SK-N-SH (cell line): ENCODE measurements at regions not wholly inside any gene's neighbourhood (a gene's known extent, or its start where the extent isn't known, plus 50 kb on each side); places are given as distances from the start of the nearest gene placed in this dataset.

Experiments
- CTCF ChIA-PET: fragments of 300-600, 350-600 bp; formaldehyde crosslinking; extraction: SDS; loops from one replicate; lab custom pipeline; 2021; lab: Yijun Ruan, JAX
- POLR2A ChIA-PET: fragments of 350-600 bp; sonication (Branson Sonifier 250); formaldehyde crosslinking; extraction: SDS; loops from one replicate; lab custom pipeline; 2020; ENCODE audit warnings: antibody characterized with exemption, inconsistent platforms; lab: Yijun Ruan, JAX
- DNase-seq: peaks from one replicate; pipeline ENCODE4 v3.0.0; 2012
- H2AFZ ChIP-seq: fragments of 200-600 bp; sonication (generic); 2 replicates; pipeline ENCODE4 v1.8.1; 2016; ENCODE audit warnings: antibody characterized with exemption, mild to moderate bottlenecking, low read depth
- H3F3A ChIP-seq: fragments of 200-600 bp; sonication (generic); replicated peaks from 2 replicates; pipeline ENCODE3; 2016; ENCODE audit warnings: antibody characterized with exemption, mild to moderate bottlenecking; ENCODE audit not compliant: insufficient read depth
- H3K27ac ChIP-seq, 2 experiments: fragments of 200-500 bp in 1 of 2; fragments of 200-600 bp in 1 of 2; sonication (Bioruptor generic) in 1 of 2; sonication (generic), shearing (Covaris generic) in 1 of 2; 2 replicates each; pipeline versions ENCODE4 v1.5.1 to v1.6.1; 2014 to 2016; ENCODE audit warnings: low read depth in 2 of 2, inconsistent platforms in 1 of 2, low read length in 1 of 2, mild to moderate bottlenecking in 1 of 2, mixed read lengths in 1 of 2
- H3K27me3 ChIP-seq: fragments of 200-600 bp; sonication (generic), shearing (Covaris generic); 2 replicates; pipeline ENCODE4 v1.6.1; 2016; ENCODE audit warnings: mixed run types; ENCODE audit not compliant: insufficient read depth
- H3K36me3 ChIP-seq, 2 experiments: fragments of 200-500 bp in 1 of 2; fragments of 200-600 bp in 1 of 2; sonication (Bioruptor generic) in 1 of 2; sonication (generic) in 1 of 2; replicated peaks in 1 of 2; 2 replicates each; pipeline versions ENCODE3 to v1.5.1; 2014 to 2016; ENCODE audit warnings: low read length in 1 of 2, mild to moderate bottlenecking in 1 of 2; ENCODE audit not compliant: insufficient read depth in 2 of 2, control insufficient read depth in 1 of 2
- H3K4me1 ChIP-seq, 2 experiments: fragments of 200-500 bp in 1 of 2; fragments of 200-600 bp in 1 of 2; sonication (Bioruptor generic) in 1 of 2; sonication (generic), shearing (Covaris generic) in 1 of 2; 2 replicates each; pipeline versions ENCODE4 v1.5.1 to v1.6.1; 2014 to 2016; ENCODE audit warnings: low read depth in 1 of 2, low read length in 1 of 2, mixed run types in 1 of 2; ENCODE audit not compliant: insufficient read depth in 2 of 2, control insufficient read depth in 1 of 2
- H3K4me2 ChIP-seq: fragments of 200-600 bp; sonication (generic), shearing (Covaris generic); 2 replicates; pipeline ENCODE4 v1.6.1; 2017; ENCODE audit warnings: mixed run types
- H3K4me3 ChIP-seq, 2 experiments: fragments of 200-500 bp in 1 of 2; fragments of 200-600 bp in 1 of 2; sonication (Bioruptor generic) in 1 of 2; sonication (generic), shearing (Covaris generic) in 1 of 2; 2 replicates each; pipeline versions ENCODE4 v1.5.1 to v1.8.1; 2014 to 2016; ENCODE audit warnings: low read depth in 2 of 2, inconsistent platforms in 1 of 2, low read length in 1 of 2, mild to moderate bottlenecking in 1 of 2, mixed read lengths in 1 of 2, moderate library complexity in 1 of 2
- H3K79me2 ChIP-seq: fragments of 200-600 bp; sonication (generic); 2 replicates; pipeline ENCODE4 v1.8.1; 2017; ENCODE audit warnings: mild to moderate bottlenecking; ENCODE audit not compliant: insufficient read depth
- H3K9ac ChIP-seq: fragments of 200-600 bp; sonication (generic); 2 replicates; pipeline ENCODE4 v1.6.1; 2017; ENCODE audit warnings: mixed run types
- H3K9me2 ChIP-seq: fragments of 200-600 bp; sonication (generic); 2 replicates; pipeline ENCODE4 v1.6.1; 2017; ENCODE audit warnings: mixed run types
- H3K9me3 ChIP-seq: fragments of 200-600 bp; sonication (generic); 2 replicates; pipeline ENCODE4 v1.6.1; 2017; ENCODE audit warnings: mixed run types, mild to moderate bottlenecking, moderate library complexity
- H4K20me1 ChIP-seq: fragments of 200-600 bp; sonication (generic); 2 replicates; pipeline ENCODE4 v1.6.1; 2017; ENCODE audit warnings: mild to moderate bottlenecking, mixed run types; ENCODE audit not compliant: insufficient read depth
- CHD2 ChIP-seq: fragments of 150-350 bp; IDR thresholded peaks from 2 replicates; pipeline ENCODE4 v1.6.1; 2018; ENCODE audit warnings: low read length; ENCODE audit not compliant: partially characterized antibody
- CTCF ChIP-seq: fragments of 200-600 bp; sonication (generic); IDR thresholded peaks from 2 replicates; pipeline ENCODE4 v1.6.1; 2017; ENCODE audit warnings: antibody characterized with exemption, mild to moderate bottlenecking, moderate library complexity
- EP300 ChIP-seq, 2 experiments: IDR thresholded peaks; 2 replicates each; pipeline versions ENCODE4 v1.4.0 to v1.6.1; 2012; ENCODE audit warnings: borderline replicate concordance in 1 of 2, low read depth in 1 of 2, low read length in 1 of 2
- EZH2phosphoT487 ChIP-seq: fragments of 200-600 bp; sonication (generic); IDR thresholded peaks from 2 replicates; pipeline ENCODE4 v1.6.1; 2017; ENCODE audit warnings: low read depth, mixed run types, mild to moderate bottlenecking, antibody characterized with exemption, moderate library complexity, borderline replicate concordance
- FOSL2 ChIP-seq: IDR thresholded peaks from 2 replicates; pipeline ENCODE4 v1.4.0; 2012; ENCODE audit warnings: low read depth, mild to moderate bottlenecking, moderate library complexity, borderline replicate concordance
- FOXM1 ChIP-seq: IDR thresholded peaks from 2 replicates; pipeline ENCODE4 v1.4.0; 2012; ENCODE audit warnings: low read depth, mild to moderate bottlenecking
- GABPA ChIP-seq: IDR thresholded peaks from 2 replicates; pipeline ENCODE4 v1.4.0; 2012; ENCODE audit warnings: low read depth, mild to moderate bottlenecking
- NFIC ChIP-seq: IDR thresholded peaks from 2 replicates; pipeline ENCODE4 v1.4.0; 2012; ENCODE audit warnings: borderline replicate concordance
- NRF1 ChIP-seq: IDR thresholded peaks from 2 replicates; pipeline ENCODE4 v1.6.1; 2012; ENCODE audit warnings: low read depth, mild to moderate bottlenecking, low read length
- POLR2AphosphoS5 ChIP-seq: IDR thresholded peaks from 2 replicates; pipeline ENCODE4 v1.6.1; 2012; ENCODE audit warnings: low read depth, low read length
- RAD21 ChIP-seq: IDR thresholded peaks from 2 replicates; pipeline ENCODE4 v1.6.1; 2012; ENCODE audit warnings: mild to moderate bottlenecking, low read length
- RFX5 ChIP-seq: IDR thresholded peaks from 2 replicates; pipeline ENCODE4 v1.6.1; 2012; ENCODE audit warnings: mild to moderate bottlenecking, improper control_type of control experiment, low read length
- SIN3A ChIP-seq: IDR thresholded peaks from 2 replicates; pipeline ENCODE4 v1.6.1; 2012; ENCODE audit warnings: low read depth, mild to moderate bottlenecking, low read length, moderate library complexity, borderline replicate concordance
- TCF12 ChIP-seq: IDR thresholded peaks from 2 replicates; pipeline ENCODE4 v1.4.0; 2012
- YY1 ChIP-seq: IDR thresholded peaks from 2 replicates; pipeline ENCODE4 v1.4.0; 2012; ENCODE audit warnings: low read depth, mild to moderate bottlenecking
- ZBTB33 ChIP-seq: IDR thresholded peaks from 2 replicates; pipeline ENCODE4 v1.4.0; 2012; ENCODE audit warnings: low read depth, borderline replicate concordance
- WGBS: methylation state at CpG from one replicate; pipeline ENCODE4 v1.1.6; 2017; ENCODE audit warnings: low lambda C conversion rate; 5-methylcytosine and 5-hydroxymethylcytosine counted together

- TF ChIP-seq EZH2phosphoT487 (no peak), YY1 (no peak)
- Histone ChIP-seq H3K36me3 (no peaks in the 10 kb centered on the region), H3K4me2 (no peak overlapping the region), H3K9me2 (no peaks in the 10 kb centered on the region), H3F3A (no peaks in the 10 kb centered on the region), H3K4me3 (no peak overlapping the region), H3K27ac (no peak overlapping the region), H4K20me1 (no peaks in the 10 kb centered on the region), H3K4me1 (no peaks in the 10 kb centered on the region), H3K79me2 (no peaks in the 10 kb centered on the region), H2AFZ (no peak overlapping the region), H3K9me3 (no peaks in the 10 kb centered on the region), H3K9ac (no peak overlapping the region), H3K27me3 (no peaks in the 10 kb centered on the region)
- no peak for DNase-seq
- ChIA-PET POLR2A (no interaction called here), CTCF (no interaction called here)
- WGBS: 0% methylated on average over 1 of the region's 1 CpG
Observed at GRCh38 chr2:81644189-81644588, 1339.6 kb upstream of the LRRTM1 start.

GRCh38 chr2:81624825-81625224 lies 1320.3 kb upstream of the LRRTM1 start:
- TF ChIP-seq RAD21 (no peak), SIN3A (no peak), CHD2 (no peak), TCF12 (no peak), RFX5 (no peak), EZH2phosphoT487 (no peak), FOSL2 (no peak), ZBTB33 (no peak), NFIC (no peak), EP300 (IDR thresholded peaks at IDR 0.05; ENCODE audit: borderline replicate concordance in 1 of 2, low read depth in 1 of 2, low read length in 1 of 2) (no peak), FOXM1 (no peak), GABPA (no peak)
- Histone ChIP-seq H3K79me2 (no peaks in the 10 kb centered on the region), H3K9me3 (no peaks in the 10 kb centered on the region), H4K20me1 (no peaks in the 10 kb centered on the region), H3K27ac (no peak overlapping the region), H3K9me2 (no peaks in the 10 kb centered on the region), H3K9ac (no peak overlapping the region), H3K4me3 (no peak overlapping the region), H3K4me2 (no peak overlapping the region), H3K4me1 (no peaks in the 10 kb centered on the region), H3F3A (no peaks in the 10 kb centered on the region), H3K36me3 (no peaks in the 10 kb centered on the region), H3K27me3 (no peaks in the 10 kb centered on the region), H2AFZ (no peak overlapping the region)
- DNase-seq: no peak
- ChIA-PET CTCF (no interaction called here), POLR2A (no interaction called here)
- WGBS: 6% methylated on average over 2 of the region's 2 CpGs

GRCh38 chr2:81600088-81600487 lies 1295.5 kb upstream of the LRRTM1 start:
- CTCF ChIA-PET: no interaction called here
- no peak overlapping the region for H2AFZ ChIP-seq
- 0% methylated on average over 1 of the region's 1 CpG for WGBS

More at GRCh38 chr2:81600088-81600487, 1295.5 kb upstream of the LRRTM1 start:
- Histone ChIP-seq H3K27me3 (no peaks in the 10 kb centered on the region), H3K9me3 (no peaks in the 10 kb centered on the region), H3K9ac (no peak overlapping the region), H3K79me2 (no peaks in the 10 kb centered on the region), H3F3A (no peaks in the 10 kb centered on the region), H3K27ac (no peak overlapping the region), H3K9me2 (no peaks in the 10 kb centered on the region), H3K4me2 (no peak overlapping the region), H3K4me1 (no peaks in the 10 kb centered on the region), H4K20me1 (no peaks in the 10 kb centered on the region), H3K4me3 (no peak overlapping the region), H3K36me3 (no peaks in the 10 kb centered on the region)
- POLR2A ChIA-PET: no interaction called here
- DNase-seq: no peak
- TF ChIP-seq NRF1: no peak
- no peak for TF ChIP-seq CTCF
- TF ChIP-seq NFIC: no peak
- TF ChIP-seq EZH2phosphoT487: no peak
- no peak for TF ChIP-seq POLR2AphosphoS5
